ENCODE measurements at regions not wholly inside any gene's neighbourhood (a gene's known extent, or its start where the extent isn't known, plus 50 kb on each side); places are given as distances from the start of the nearest gene placed in this dataset.

DNA sequence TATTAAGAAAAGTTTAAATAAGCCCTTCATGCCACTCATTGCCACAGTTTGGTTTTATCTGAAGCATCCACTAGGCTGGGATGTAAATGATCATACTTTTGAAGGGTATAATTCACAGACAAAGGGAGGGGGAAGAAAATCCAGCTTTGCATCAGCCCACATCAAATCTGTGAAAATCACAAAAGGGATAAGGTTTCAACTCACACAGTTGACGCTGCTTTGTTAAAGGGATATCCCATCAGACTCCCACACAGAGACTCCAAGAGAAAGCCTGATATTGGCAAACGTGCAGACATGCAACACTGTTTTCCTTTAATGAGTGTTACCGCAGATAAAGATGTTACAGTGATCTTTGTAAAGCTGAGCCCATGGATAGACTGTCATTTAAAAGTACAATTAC is 602.9 kb downstream of the TLE1 start:
- TF ChIP-seq, protein P1, sequence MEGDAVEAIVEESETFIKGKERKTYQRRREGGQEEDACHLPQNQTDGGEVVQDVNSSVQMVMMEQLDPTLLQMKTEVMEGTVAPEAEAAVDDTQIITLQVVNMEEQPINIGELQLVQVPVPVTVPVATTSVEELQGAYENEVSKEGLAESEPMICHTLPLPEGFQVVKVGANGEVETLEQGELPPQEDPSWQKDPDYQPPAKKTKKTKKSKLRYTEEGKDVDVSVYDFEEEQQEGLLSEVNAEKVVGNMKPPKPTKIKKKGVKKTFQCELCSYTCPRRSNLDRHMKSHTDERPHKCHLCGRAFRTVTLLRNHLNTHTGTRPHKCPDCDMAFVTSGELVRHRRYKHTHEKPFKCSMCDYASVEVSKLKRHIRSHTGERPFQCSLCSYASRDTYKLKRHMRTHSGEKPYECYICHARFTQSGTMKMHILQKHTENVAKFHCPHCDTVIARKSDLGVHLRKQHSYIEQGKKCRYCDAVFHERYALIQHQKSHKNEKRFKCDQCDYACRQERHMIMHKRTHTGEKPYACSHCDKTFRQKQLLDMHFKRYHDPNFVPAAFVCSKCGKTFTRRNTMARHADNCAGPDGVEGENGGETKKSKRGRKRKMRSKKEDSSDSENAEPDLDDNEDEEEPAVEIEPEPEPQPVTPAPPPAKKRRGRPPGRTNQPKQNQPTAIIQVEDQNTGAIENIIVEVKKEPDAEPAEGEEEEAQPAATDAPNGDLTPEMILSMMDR (IDR thresholded peaks at IDR 0.05; ENCODE audit: low read length) = no peak
- TF ChIP-seq EZH2 (optimal IDR thresholded peaks at IDR 0.05; ENCODE audit: low read depth, low read length) = no peak
